ENCODE measurements at regions not wholly inside any gene's neighbourhood (a gene's known extent, or its start where the extent isn't known, plus 50 kb on each side); places are given as distances from the start of the nearest gene placed in this dataset.

GRCh38 chr5:58327289-58327688 is 132.6 kb downstream of the PLK2 start:
- TF ChIP-seq, protein P1, sequence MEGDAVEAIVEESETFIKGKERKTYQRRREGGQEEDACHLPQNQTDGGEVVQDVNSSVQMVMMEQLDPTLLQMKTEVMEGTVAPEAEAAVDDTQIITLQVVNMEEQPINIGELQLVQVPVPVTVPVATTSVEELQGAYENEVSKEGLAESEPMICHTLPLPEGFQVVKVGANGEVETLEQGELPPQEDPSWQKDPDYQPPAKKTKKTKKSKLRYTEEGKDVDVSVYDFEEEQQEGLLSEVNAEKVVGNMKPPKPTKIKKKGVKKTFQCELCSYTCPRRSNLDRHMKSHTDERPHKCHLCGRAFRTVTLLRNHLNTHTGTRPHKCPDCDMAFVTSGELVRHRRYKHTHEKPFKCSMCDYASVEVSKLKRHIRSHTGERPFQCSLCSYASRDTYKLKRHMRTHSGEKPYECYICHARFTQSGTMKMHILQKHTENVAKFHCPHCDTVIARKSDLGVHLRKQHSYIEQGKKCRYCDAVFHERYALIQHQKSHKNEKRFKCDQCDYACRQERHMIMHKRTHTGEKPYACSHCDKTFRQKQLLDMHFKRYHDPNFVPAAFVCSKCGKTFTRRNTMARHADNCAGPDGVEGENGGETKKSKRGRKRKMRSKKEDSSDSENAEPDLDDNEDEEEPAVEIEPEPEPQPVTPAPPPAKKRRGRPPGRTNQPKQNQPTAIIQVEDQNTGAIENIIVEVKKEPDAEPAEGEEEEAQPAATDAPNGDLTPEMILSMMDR (IDR thresholded peaks at IDR 0.05; ENCODE audit: insufficient read depth, low read length) = no peak
- no peak for TF ChIP-seq POLR2AphosphoS5 (IDR thresholded peaks at IDR 0.05; ENCODE audit: low read depth)
- no peak for TF ChIP-seq REST (IDR thresholded peaks at IDR 0.05; ENCODE audit: insufficient replicate concordance, low read depth)
- no peak for TF ChIP-seq GABPA (IDR thresholded peaks at IDR 0.05; ENCODE audit: low read depth)
- TF ChIP-seq SPI1 (IDR thresholded peaks at IDR 0.05; ENCODE audit: borderline replicate concordance, low read depth) = no peak
